Omental fat pad (tissue), 3 donors: ENCODE measurements at regions not wholly inside any gene's neighbourhood (a gene's known extent, or its start where the extent isn't known, plus 50 kb on each side); places are given as distances from the start of the nearest gene placed in this dataset.

Experiments used
- ATAC-seq: fragments of 150-250 bp; one replicate; pipeline ENCODE4 v1.9.1; 2016; ENCODE audit warnings: mild to moderate bottlenecking, moderate library complexity; ENCODE audit not compliant: low FRiP score
- DNase-seq: peaks from one replicate; pipeline ENCODE4 v3.0.0-alpha.2; 2019; ENCODE audit warnings: low spot score
- TF ChIP-seq, protein P1 (sequence below), 3 donors: fragments of 450-650 bp; IDR thresholded peaks; one replicate each; pipeline ENCODE4 v1.5.1; 2016 to 2017; ENCODE audit warnings: antibody characterized with exemption in 3 of 3, mild to moderate bottlenecking in 3 of 3, moderate library complexity in 2 of 3

DNA sequence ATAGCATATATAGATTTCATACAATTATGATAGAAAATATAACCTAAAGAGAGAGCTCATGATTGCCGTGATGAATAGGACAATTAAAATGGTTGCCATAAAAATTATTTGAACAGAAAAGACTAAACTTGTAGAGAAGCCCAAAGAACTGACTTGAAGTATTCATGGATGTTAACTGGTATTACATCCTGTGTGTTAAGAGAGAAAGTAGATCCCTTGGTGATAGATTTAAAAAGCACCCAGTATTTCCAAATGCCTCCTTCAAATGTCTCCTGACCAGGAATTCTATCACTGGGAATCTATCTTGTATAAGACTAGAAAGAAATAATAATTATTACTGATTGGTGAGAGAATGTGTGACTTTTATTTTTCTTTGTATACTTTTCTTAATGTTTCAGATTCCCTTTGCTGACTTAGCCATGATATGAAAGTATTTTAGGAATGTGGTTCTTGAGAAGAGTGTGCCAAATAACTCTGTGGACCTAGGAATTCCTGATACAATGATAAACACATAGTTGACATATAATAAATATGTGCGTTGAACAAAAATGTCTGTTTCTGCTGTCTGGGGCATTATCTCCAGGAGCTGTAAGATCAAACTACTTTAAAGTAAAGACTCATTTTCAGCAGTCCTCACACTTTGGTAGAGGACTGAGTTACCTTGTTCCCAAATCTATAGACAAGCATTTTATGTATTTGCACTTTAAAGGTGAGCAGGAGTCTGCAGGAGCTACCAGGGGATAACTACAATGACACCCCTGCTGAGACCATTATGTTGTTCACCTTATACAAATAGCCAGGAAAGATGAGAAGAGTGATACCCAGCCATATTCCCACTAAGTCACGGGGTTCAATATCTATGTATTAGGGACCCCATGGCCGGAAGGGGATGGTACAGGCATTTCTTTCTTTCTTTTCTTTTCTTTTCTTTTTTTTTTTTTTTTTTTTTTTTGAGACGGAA lies 211.1 kb upstream of the TLE4 start:
- DNase-seq: no peak
- TF ChIP-seq, protein P1, sequence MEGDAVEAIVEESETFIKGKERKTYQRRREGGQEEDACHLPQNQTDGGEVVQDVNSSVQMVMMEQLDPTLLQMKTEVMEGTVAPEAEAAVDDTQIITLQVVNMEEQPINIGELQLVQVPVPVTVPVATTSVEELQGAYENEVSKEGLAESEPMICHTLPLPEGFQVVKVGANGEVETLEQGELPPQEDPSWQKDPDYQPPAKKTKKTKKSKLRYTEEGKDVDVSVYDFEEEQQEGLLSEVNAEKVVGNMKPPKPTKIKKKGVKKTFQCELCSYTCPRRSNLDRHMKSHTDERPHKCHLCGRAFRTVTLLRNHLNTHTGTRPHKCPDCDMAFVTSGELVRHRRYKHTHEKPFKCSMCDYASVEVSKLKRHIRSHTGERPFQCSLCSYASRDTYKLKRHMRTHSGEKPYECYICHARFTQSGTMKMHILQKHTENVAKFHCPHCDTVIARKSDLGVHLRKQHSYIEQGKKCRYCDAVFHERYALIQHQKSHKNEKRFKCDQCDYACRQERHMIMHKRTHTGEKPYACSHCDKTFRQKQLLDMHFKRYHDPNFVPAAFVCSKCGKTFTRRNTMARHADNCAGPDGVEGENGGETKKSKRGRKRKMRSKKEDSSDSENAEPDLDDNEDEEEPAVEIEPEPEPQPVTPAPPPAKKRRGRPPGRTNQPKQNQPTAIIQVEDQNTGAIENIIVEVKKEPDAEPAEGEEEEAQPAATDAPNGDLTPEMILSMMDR (IDR thresholded peaks at IDR 0.05): no peak

DNA sequence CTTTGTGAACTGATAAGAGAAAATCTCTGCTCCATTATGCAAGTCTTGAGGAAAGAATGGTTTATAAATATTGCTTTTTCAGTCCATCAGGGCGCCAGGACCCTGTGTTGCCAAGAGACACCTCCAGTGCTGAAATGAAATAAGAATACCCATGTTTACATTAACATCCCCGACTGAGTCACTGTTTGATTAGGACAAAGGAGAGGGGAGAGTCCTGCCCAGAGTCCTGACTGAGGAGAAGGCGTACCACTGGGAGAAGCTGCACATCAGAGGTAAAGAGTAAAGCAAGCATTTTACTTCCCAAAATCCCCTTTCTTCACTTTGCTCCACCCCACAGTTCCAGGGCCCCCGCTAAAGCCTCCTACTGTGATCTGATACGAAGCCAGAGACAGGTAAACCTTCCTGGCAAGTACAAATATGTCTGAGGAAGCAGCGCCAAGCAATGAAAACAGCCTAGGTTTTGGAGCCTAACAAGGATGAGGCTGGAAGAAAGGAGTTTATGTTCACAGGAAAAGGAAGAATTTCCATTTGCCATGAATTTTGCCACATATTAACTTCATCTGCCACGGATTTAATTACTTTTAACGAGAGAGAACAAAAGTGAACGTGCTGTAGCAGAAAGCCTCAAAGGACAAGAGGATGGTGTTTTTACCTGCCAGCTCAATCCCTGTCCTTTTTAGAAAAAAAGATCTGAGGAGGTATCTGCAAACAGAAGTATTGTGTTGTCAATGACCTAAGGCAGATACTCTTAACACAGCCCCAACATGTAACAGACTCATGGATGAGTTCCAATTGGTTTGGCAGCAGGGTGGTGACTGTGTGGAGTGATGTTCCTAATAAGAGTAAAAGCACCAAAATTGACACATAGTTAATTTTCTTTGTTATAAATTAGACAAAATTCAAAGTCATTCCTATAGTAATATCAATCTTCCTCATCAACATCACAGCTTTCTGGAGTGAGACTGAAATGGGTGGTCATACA lies 209.4 kb upstream of the TLE4 start:
- ATAC-seq (no peak), DNase-seq (no peak)
- TF ChIP-seq, protein P1 (IDR thresholded peaks at IDR 0.05): no peak

More for the DNA sequence above, 211.1 kb upstream of the TLE4 start:
- no peak for ATAC-seq

DNA sequence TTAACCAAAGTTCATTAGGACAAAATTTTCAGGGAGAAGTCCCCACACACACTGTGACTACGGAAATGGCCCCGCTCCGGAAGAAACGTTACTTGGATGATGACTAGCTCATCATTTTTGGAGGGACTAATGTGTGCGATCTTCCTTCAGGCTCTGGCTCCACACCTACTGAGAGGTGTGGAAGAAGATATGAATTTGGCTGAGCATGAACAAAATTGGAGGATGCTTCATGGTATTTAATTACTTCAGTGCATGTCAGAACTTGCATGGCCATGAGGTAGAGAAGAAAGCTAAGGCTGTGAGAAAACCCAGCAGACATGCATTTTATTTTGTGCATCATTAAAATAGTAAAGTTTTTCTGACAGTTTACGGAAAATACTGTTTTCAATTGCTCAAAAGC lies 202.1 kb upstream of the TLE4 start:
- DNase-seq (no peak), ATAC-seq (no peak)
- TF ChIP-seq, protein P1 (IDR thresholded peaks at IDR 0.05): no peak

DNA sequence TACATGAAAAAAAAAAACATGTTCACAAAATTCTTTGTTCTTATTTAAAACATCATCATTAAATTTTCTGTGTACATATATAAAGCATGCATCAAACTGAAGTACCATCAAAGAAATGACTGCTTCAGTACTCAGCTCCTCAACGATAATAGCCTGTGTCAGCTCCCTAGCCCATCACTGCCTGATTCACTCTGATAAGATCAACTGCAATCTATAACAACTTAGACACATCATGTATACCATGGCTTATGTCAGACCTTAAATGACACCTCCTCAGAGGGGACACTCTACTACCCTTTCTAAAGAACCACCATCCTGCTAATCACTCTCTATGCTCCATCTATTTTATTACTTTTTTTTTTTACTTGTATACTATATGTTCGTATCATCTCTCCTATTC lies 200.5 kb upstream of the TLE4 start:
- ATAC-seq: no peak
- TF ChIP-seq, protein P1 (IDR thresholded peaks at IDR 0.05): no peak
- DNase-seq: no peak

DNA sequence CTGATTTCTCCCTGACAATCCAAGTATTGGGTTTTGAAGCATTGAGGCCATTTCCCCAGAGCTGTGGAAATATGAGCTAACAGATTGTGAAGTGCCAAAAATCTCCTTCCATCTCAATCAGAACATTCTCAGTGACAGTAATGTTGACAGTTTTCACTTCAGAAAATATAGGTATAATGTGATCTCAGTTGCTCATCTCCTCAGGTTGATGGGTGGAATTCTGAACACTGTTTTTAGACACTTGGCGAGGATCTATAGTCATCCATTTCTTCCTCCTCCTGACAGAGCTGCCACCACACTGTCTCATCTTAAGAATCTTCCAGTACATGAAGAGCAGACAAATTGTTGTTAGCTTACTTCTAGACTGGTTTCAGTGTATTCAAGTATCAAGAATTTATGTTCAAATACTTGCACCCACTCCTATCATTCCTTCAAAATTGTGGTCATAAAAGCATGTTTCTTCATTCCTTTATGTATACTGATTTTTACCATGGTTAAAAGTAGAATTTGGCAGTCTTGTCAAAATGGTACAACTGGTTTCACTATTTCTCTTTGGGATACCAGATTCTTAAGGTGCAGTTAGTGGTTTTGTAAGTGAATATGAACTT lies 199.7 kb upstream of the TLE4 start:
- no peak for ATAC-seq
- TF ChIP-seq, protein P1 (IDR thresholded peaks at IDR 0.05): no peak
- DNase-seq: no peak

DNA sequence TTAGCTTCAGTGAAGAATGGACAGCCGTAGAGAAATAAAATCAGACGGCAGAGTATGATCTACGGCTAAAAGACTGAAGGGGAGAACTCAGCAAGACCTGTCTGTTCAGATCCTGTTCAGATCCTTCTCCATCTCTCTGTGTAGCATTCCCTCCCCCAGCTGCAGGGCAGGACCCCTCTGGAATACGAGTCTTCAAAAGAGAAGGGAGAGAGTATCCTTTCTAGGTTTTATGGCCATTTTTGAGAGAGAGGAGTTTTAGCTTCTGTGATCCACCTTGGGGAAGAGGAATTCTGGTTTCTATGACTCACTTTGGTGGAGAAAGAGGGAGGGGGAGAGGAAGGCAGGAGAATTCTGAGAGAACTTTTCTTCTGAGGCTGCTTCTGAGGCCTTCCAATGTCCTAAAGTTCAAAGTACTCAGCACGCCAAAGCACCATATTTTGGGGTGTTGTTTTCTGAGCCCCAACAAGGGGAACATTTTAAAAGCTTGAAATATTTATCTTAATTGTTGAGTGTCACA lies 194.4 kb upstream of the TLE4 start:
- TF ChIP-seq, protein P1 (IDR thresholded peaks at IDR 0.05): no peak
- ATAC-seq (no peak), DNase-seq (no peak)
